H1 (cell line): ENCODE measurements at regions not wholly inside any gene's neighbourhood (a gene's known extent, or its start where the extent isn't known, plus 50 kb on each side); places are given as distances from the start of the nearest gene placed in this dataset.

Experiments
- CTCF ChIA-PET: fragments of 300-600 bp; sonication (Branson Sonifier 250); formaldehyde crosslinking; loops from one replicate; lab custom pipeline; 2021; ENCODE audit not compliant: partially characterized antibody; lab: Charles Lee
- POLR2A ChIA-PET: fragments of 300-600 bp; sonication (Branson Sonifier 250); formaldehyde crosslinking; loops from one replicate; lab custom pipeline; 2021; ENCODE audit warnings: inconsistent platforms; ENCODE audit not compliant: partially characterized antibody; lab: Charles Lee
- DNase-seq, 2 experiments: peaks; one replicate each; pipeline versions ENCODE4 v3.0.0 to v3.0.0-alpha.2; 2010 to 2022; ENCODE audit warnings: low spot score in 2 of 2, low read depth in 1 of 2, mixed read lengths in 1 of 2
- FAIRE-seq: peaks from 2 replicates; lab custom pipeline; 2011; peaks lifted over from hg19 to GRCh38; lab: Jason Lieb, UNC
- H2AFZ ChIP-seq: 2 replicates; pipeline ENCODE4 v1.8.1; 2012; ENCODE audit warnings: low read length, inconsistent platforms
- H2AK5ac ChIP-seq: 2 replicates; pipeline ENCODE4 v1.6.1; 2013; ENCODE audit warnings: low read depth, low read length
- H2BK120ac ChIP-seq: replicated peaks from 2 replicates; pipeline ENCODE3; 2013; ENCODE audit warnings: low read depth, low read length, inconsistent platforms
- H2BK12ac ChIP-seq: 2 replicates; pipeline ENCODE4 v1.6.1; 2013; ENCODE audit warnings: low read depth, low read length
- H2BK15ac ChIP-seq: 2 replicates; pipeline ENCODE4 v1.6.1; 2013; ENCODE audit warnings: low read length
- H2BK20ac ChIP-seq: 2 replicates; pipeline ENCODE4 v1.6.1; 2013; ENCODE audit warnings: low read length
- H2BK5ac ChIP-seq: 2 replicates; pipeline ENCODE4 v1.6.1; 2013; ENCODE audit warnings: low read depth, low read length
- H3K14ac ChIP-seq: 2 replicates; pipeline ENCODE4 v1.6.1; 2013; ENCODE audit warnings: inconsistent platforms; ENCODE audit not compliant: insufficient read length
- H3K18ac ChIP-seq: 2 replicates; pipeline ENCODE4 v1.6.1; 2013; ENCODE audit warnings: low read length; ENCODE audit errors: extremely low read depth
- H3K23ac ChIP-seq: 2 replicates; pipeline ENCODE4 v1.6.1; 2013; ENCODE audit warnings: inconsistent platforms; ENCODE audit not compliant: insufficient read length
- H3K23me2 ChIP-seq: 2 replicates; pipeline ENCODE4 v1.6.1; 2013; ENCODE audit warnings: low read depth, low read length
- H3K27ac ChIP-seq: 2 replicates; pipeline ENCODE4 v1.6.1; 2011; ENCODE audit warnings: low read depth, low read length, inconsistent platforms
- H3K27me3 ChIP-seq, 4 experiments: replicated peaks in 1 of 4; 1 replicate in 1 of 4; 2 replicates in 3 of 4; pipeline versions ENCODE4 v1.6.1 to v1.8.1; 2011 to 2013; ENCODE audit warnings: low read length in 3 of 4, mild to moderate bottlenecking in 3 of 4, inconsistent platforms in 2 of 4, mixed read lengths in 2 of 4, moderate library complexity in 1 of 4; ENCODE audit not compliant: control insufficient read depth in 3 of 4, insufficient read depth in 3 of 4; ENCODE audit errors: extremely low read depth in 1 of 4
- H3K36me3 ChIP-seq, 4 experiments: 2 replicates each; pipeline versions ENCODE4 v1.6.1 to v1.8.1; 2011 to 2013; ENCODE audit warnings: mild to moderate bottlenecking in 4 of 4, low read length in 3 of 4, moderate library complexity in 2 of 4, control low read depth in 1 of 4, inconsistent platforms in 1 of 4; ENCODE audit not compliant: insufficient read depth in 4 of 4, control insufficient read depth in 2 of 4
- H3K4ac ChIP-seq: replicated peaks from 2 replicates; pipeline ENCODE3; 2013; ENCODE audit warnings: low read length, low read depth, mixed read lengths, inconsistent platforms; ENCODE audit not compliant: insufficient read length
- H3K4me1 ChIP-seq, 4 experiments: replicated peaks in 1 of 4; 1 replicate in 1 of 4; 2 replicates in 3 of 4; pipeline versions ENCODE4 v1.6.1 to v1.8.1; 2011 to 2013; ENCODE audit warnings: low read length in 3 of 4, inconsistent platforms in 2 of 4, mixed read lengths in 1 of 4; ENCODE audit not compliant: insufficient read depth in 4 of 4, control insufficient read depth in 3 of 4
- H3K4me2 ChIP-seq, 2 experiments: 2 replicates each; pipeline versions ENCODE4 v1.6.1 to v1.8.1; 2011 to 2013; ENCODE audit warnings: low read depth in 2 of 2, low read length in 2 of 2, control low read depth in 1 of 2, inconsistent platforms in 1 of 2, mild to moderate bottlenecking in 1 of 2; ENCODE audit not compliant: insufficient read depth in 1 of 2
- H3K4me3 ChIP-seq, 4 experiments: fragments of 200-600, 300-600 bp in 1 of 4; sonication (generic), shearing (Covaris generic), sonication (Bioruptor Twin) in 1 of 4; 2 replicates each; pipeline versions ENCODE4 v1.5.1 to v1.8.1; 2011 to 2016; ENCODE audit warnings: low read length in 4 of 4, low read depth in 3 of 4, control low read depth in 2 of 4, inconsistent platforms in 2 of 4, mild to moderate bottlenecking in 2 of 4, mixed read lengths in 1 of 4, moderate library complexity in 1 of 4; ENCODE audit not compliant: insufficient read depth in 2 of 4; ENCODE audit errors: extremely low read depth in 1 of 4
- H3K56ac ChIP-seq: replicated peaks from 2 replicates; pipeline ENCODE3; 2013; ENCODE audit warnings: low read depth, mild to moderate bottlenecking, mixed read lengths, low read length, inconsistent platforms; ENCODE audit not compliant: insufficient read length
- H3K79me1 ChIP-seq: 2 replicates; pipeline ENCODE4 v1.6.1; 2013; ENCODE audit warnings: low read depth, low read length, control low read depth
- H3K79me2 ChIP-seq, 2 experiments: 2 replicates each; pipeline versions ENCODE4 v1.6.1 to v1.8.1; 2012 to 2013; ENCODE audit warnings: low read length in 2 of 2, mild to moderate bottlenecking in 2 of 2, inconsistent platforms in 1 of 2; ENCODE audit not compliant: insufficient read depth in 2 of 2, control insufficient read depth in 1 of 2
- H3K9ac ChIP-seq, 4 experiments: replicated peaks in 1 of 4; 1 replicate in 1 of 4; 2 replicates in 3 of 4; pipeline versions ENCODE4 v1.6.1 to v1.8.1; 2011 to 2013; ENCODE audit warnings: low read depth in 3 of 4, low read length in 3 of 4, control low read depth in 2 of 4, mild to moderate bottlenecking in 2 of 4, moderate library complexity in 2 of 4, inconsistent platforms in 1 of 4; ENCODE audit errors: extremely low read depth in 1 of 4
- H3K9me3 ChIP-seq, 2 experiments: 2 replicates each; pipeline versions ENCODE4 v1.6.1 to v1.8.1; 2012 to 2013; ENCODE audit warnings: mild to moderate bottlenecking in 2 of 2, moderate library complexity in 2 of 2, control low read depth in 1 of 2, inconsistent platforms in 1 of 2, low read depth in 1 of 2, low read length in 1 of 2, mixed read lengths in 1 of 2; ENCODE audit not compliant: insufficient read depth in 2 of 2
- H4K20me1 ChIP-seq, 2 experiments: replicated peaks in 1 of 2; 2 replicates each; pipeline versions ENCODE3 to v1.8.1; 2011 to 2013; ENCODE audit warnings: inconsistent platforms in 2 of 2, low read length in 2 of 2, mild to moderate bottlenecking in 1 of 2; ENCODE audit not compliant: insufficient read depth in 2 of 2, control insufficient read depth in 1 of 2
- H4K5ac ChIP-seq: 2 replicates; pipeline ENCODE4 v1.6.1; 2013; ENCODE audit warnings: low read length, low read depth, mixed read lengths, inconsistent platforms; ENCODE audit not compliant: insufficient read length
- H4K8ac ChIP-seq: 2 replicates; pipeline ENCODE4 v1.8.0; 2013; ENCODE audit warnings: mild to moderate bottlenecking, moderate library complexity, low read length, inconsistent platforms; ENCODE audit not compliant: insufficient read depth; ENCODE audit errors: extremely low read depth
- H4K91ac ChIP-seq: replicated peaks from 2 replicates; pipeline ENCODE3; 2013; ENCODE audit warnings: low read length, mixed read lengths, inconsistent platforms; ENCODE audit not compliant: insufficient read length
- BACH1 ChIP-seq: IDR thresholded peaks from 2 replicates; pipeline ENCODE4 v1.6.1; 2012; ENCODE audit warnings: low read length, improper control_type of control experiment
- CBX5 ChIP-seq: fragments of 300-800, 300-1000 bp; sonication (generic); IDR thresholded peaks from 2 replicates; pipeline ENCODE4 v1.7.1; 2016; ENCODE audit warnings: antibody characterized with exemption, low read length, low read depth
- CEBPB ChIP-seq: IDR thresholded peaks from 2 replicates; pipeline ENCODE4 v1.6.1; 2012; ENCODE audit warnings: low read depth, low read length
- CHD1 ChIP-seq: IDR thresholded peaks from 2 replicates; pipeline ENCODE4 v1.6.1; 2012; ENCODE audit warnings: low read depth, low read length, improper control_type of control experiment
- EZH2 ChIP-seq: fragments of 200-600 bp; sonication (generic); IDR thresholded peaks from 2 replicates; pipeline ENCODE4 v1.7.1; 2012; ENCODE audit warnings: low read depth, mild to moderate bottlenecking, moderate library complexity, low read length, inconsistent platforms; ENCODE audit not compliant: severe bottlenecking
- GABPA ChIP-seq: IDR thresholded peaks from 2 replicates; pipeline ENCODE4 v1.6.1; 2011; ENCODE audit warnings: mild to moderate bottlenecking, low read length, moderate library complexity, borderline replicate concordance; ENCODE audit not compliant: insufficient read depth
- KDM4A ChIP-seq: IDR thresholded peaks from one replicate; pipeline ENCODE4 v1.7.1; 2012; ENCODE audit warnings: low read depth, mild to moderate bottlenecking, moderate library complexity, low read length, inconsistent platforms; ENCODE audit not compliant: severe bottlenecking
- NRF1 ChIP-seq: IDR thresholded peaks from 2 replicates; pipeline ENCODE4 v1.6.1; 2011; ENCODE audit warnings: mild to moderate bottlenecking, low read depth, low read length, improper control_type of control experiment
- POLR2A ChIP-seq, 2 experiments: IDR thresholded peaks; 1 replicate in 1 of 2; 2 replicates in 1 of 2; pipeline ENCODE4 v1.6.1; 2011; ENCODE audit warnings: low read depth in 2 of 2, low read length in 2 of 2, mild to moderate bottlenecking in 2 of 2; ENCODE audit errors: control extremely low read depth in 1 of 2
- POU5F1 ChIP-seq: IDR thresholded peaks from 2 replicates; pipeline ENCODE4 v1.6.1; 2011; ENCODE audit warnings: low read depth, mild to moderate bottlenecking, low read length, moderate library complexity
- SAP30 ChIP-seq: fragments of 300-600 bp; sonication (generic); IDR thresholded peaks from 2 replicates; pipeline ENCODE4 v1.7.1; 2012; ENCODE audit warnings: low read length, moderate library complexity, mild to moderate bottlenecking, inconsistent platforms; ENCODE audit not compliant: insufficient read depth, insufficient replicate concordance
- WGBS, 2 experiments: shearing (Covaris generic) in 1 of 2; methylation state at CpG; one replicate each; pipeline versions ENCODE4 v1.1.6 to v1.1.7; 2013 to 2015; ENCODE audit warnings: low lambda C conversion rate in 2 of 2, mixed read lengths in 2 of 2, inconsistent platforms in 1 of 2, low coverage in 1 of 2, missing lambda C conversion rate in 1 of 2; ENCODE audit not compliant: insufficient replicate concordance in 2 of 2, insufficient coverage in 1 of 2, insufficient read length in 1 of 2; ENCODE audit errors: extremely low coverage in 1 of 2, missing lambda C conversion rate in 1 of 2; 5-methylcytosine and 5-hydroxymethylcytosine counted together

GRCh38 chr6:6399568-6399967 lies 79.1 kb upstream of the F13A1 start:
- Histone ChIP-seq H3K56ac (no peak overlapping the region), H3K27me3 (no peaks in the 10 kb centered on the region), H3K36me3 (no peaks in the 10 kb centered on the region), H3K4me2 (no peak overlapping the region), H4K5ac (no peak overlapping the region), H2BK12ac (no peak overlapping the region), H3K23ac (no peak overlapping the region), H4K91ac (no peak overlapping the region), H4K20me1 (no peaks in the 10 kb centered on the region), H2BK20ac (no peak overlapping the region), H2AFZ (no peak overlapping the region), H3K79me1 (no peaks in the 10 kb centered on the region), H3K14ac (no peak overlapping the region), H3K4me3 (no peak overlapping the region), H2BK120ac (no peak overlapping the region), H3K9me3 (no peaks in the 10 kb centered on the region), H3K9ac (no peak overlapping the region), H3K79me2 (no peaks in the 10 kb centered on the region), H4K8ac (no peak overlapping the region), H2BK5ac (no peak overlapping the region), H3K27ac (no peak overlapping the region), H3K23me2 (no peaks in the 10 kb centered on the region), H3K18ac (no peak overlapping the region), H3K4ac (no peak overlapping the region), H2BK15ac (no peak overlapping the region), H3K4me1 (no peaks in the 10 kb centered on the region), H2AK5ac (no peak overlapping the region)
- POLR2A ChIA-PET: no interaction called here
- CTCF ChIA-PET: interaction anchor here (0.9 kb wide), 1 partner anchor 225 kb away, joined by 3 read pairs; no protein-coding TSS in a partner anchor
- no peak for DNase-seq
- TF ChIP-seq POLR2A (IDR thresholded peaks at IDR 0.05; ENCODE audit: control extremely low read depth in 1 of 2, low read depth in 2 of 2, low read length in 2 of 2) (no peak), SAP30 (no peak), KDM4A (no peak), NRF1 (no peak), CEBPB (no peak), GABPA (no peak), BACH1 (no peak), CBX5 (no peak), CHD1 (no peak), POU5F1 (no peak), EZH2 (no peak)
- 86% methylated on average over 2 of the region's 2 CpGs; no CpG with 5 or more reads in 1 of the 2 experiments for WGBS, 2 experiments
- FAIRE-seq: no peak
